GM12878 (cell line): ENCODE measurements at regions not wholly inside any gene's neighbourhood (a gene's known extent, or its start where the extent isn't known, plus 50 kb on each side); places are given as distances from the start of the nearest gene placed in this dataset.
A peak's percentile ranks its signal among the peaks of the same experiment; 100 is the strongest.

Experiments
- ATAC-seq: fragments of 200-7000 bp; cut with Tn5 transposase; 3 replicates; pipeline ENCODE4 v1.9.1; 2020; ENCODE audit warnings: mild to moderate bottlenecking, moderate library complexity
- BruUV-seq: library from RNA; stranded (reverse); fragments of 400-500 nt; replicated peaks from 2 replicates; lab custom pipeline; 2021; lab: Mats Ljungman, UMichigan
- CTCF ChIA-PET: fragments of 300-600 bp; sonication (Branson Sonifier 250); formaldehyde crosslinking; extraction: SDS; loops from one replicate; lab custom pipeline; 2021; ENCODE audit warnings: inconsistent platforms; lab: Yijun Ruan, JAX
- POLR2A ChIA-PET: fragments of 350-600 bp; formaldehyde crosslinking; extraction: SDS; loops from one replicate; lab custom pipeline; 2021; ENCODE audit warnings: inconsistent platforms; lab: Charles Lee
- RAD21 ChIA-PET: fragments of 300-600 bp; sonication (Branson Sonifier 250); formaldehyde crosslinking; loops from one replicate; lab custom pipeline; 2023; ENCODE audit warnings: antibody characterized with exemption; ENCODE audit not compliant: unreplicated experiment; lab: Charles Lee
- SMC1A ChIA-PET: fragments of 300-600 bp; sonication (Branson Sonifier 250); formaldehyde crosslinking; loops from one replicate; lab custom pipeline; 2023; ENCODE audit not compliant: unreplicated experiment, uncharacterized antibody; lab: Charles Lee
- DNase-seq: peaks from one replicate; pipeline ENCODE4 v3.0.0-alpha.2; 2011; ENCODE audit warnings: low read depth, low spot score
- FAIRE-seq: peaks from 3 replicates; lab custom pipeline; 2011; peaks lifted over from hg19 to GRCh38; lab: Jason Lieb, UNC
- H2AFZ ChIP-seq: 2 replicates; pipeline ENCODE4 v1.6.0; 2011; ENCODE audit warnings: low read depth, low read length, control low read depth; ENCODE audit not compliant: control insufficient read depth
- H3K27ac ChIP-seq: 2 replicates; pipeline ENCODE4 v1.5.1; 2011; ENCODE audit warnings: control low read depth; ENCODE audit not compliant: control insufficient read depth, insufficient read depth
- H3K27me3 ChIP-seq, 2 experiments: replicated peaks in 1 of 2; 2 replicates each; pipeline versions ENCODE4 v1.6.0 to v1.6.1; 2011; ENCODE audit warnings: low read length in 1 of 2; ENCODE audit not compliant: control insufficient read depth in 2 of 2, insufficient read depth in 2 of 2
- H3K36me3 ChIP-seq, 2 experiments: 2 replicates each; pipeline ENCODE4 v1.5.1; 2011; ENCODE audit warnings: low read length in 1 of 2; ENCODE audit not compliant: control insufficient read depth in 2 of 2, insufficient read depth in 2 of 2
- H3K4me1 ChIP-seq: 2 replicates; pipeline ENCODE4 v1.6.1; 2011; ENCODE audit warnings: mild to moderate bottlenecking, low read length, moderate library complexity, mixed read lengths; ENCODE audit not compliant: control insufficient read depth, insufficient read depth
- H3K4me2 ChIP-seq: 2 replicates; pipeline ENCODE4 v1.6.0; 2011; ENCODE audit warnings: control low read depth; ENCODE audit not compliant: control insufficient read depth, insufficient read depth
- H3K4me3 ChIP-seq: fragments of 200-600 bp; sonication (generic); 2 replicates; pipeline ENCODE4 v1.5.1; 2016
- H3K79me2 ChIP-seq: 2 replicates; pipeline ENCODE4 v1.6.0; 2011; ENCODE audit warnings: low read length; ENCODE audit not compliant: control insufficient read depth, insufficient read depth
- H3K9ac ChIP-seq: 2 replicates; pipeline ENCODE4 v1.8.0; 2011; ENCODE audit warnings: low read length, control low read depth, mixed read lengths; ENCODE audit not compliant: control insufficient read depth, insufficient read depth
- H3K9me3 ChIP-seq: replicated peaks from 3 replicates; pipeline ENCODE4 v1.5.1; 2011; ENCODE audit warnings: mild to moderate bottlenecking, low read length; ENCODE audit not compliant: control insufficient read depth, insufficient read depth
- H4K20me1 ChIP-seq: 2 replicates; pipeline ENCODE4 v1.6.0; 2011; ENCODE audit not compliant: control insufficient read depth, insufficient read depth
- CREB1 ChIP-seq: IDR thresholded peaks from 2 replicates; pipeline ENCODE4 v1.6.1; 2012; ENCODE audit warnings: low read depth, mild to moderate bottlenecking, inconsistent platforms
- E2F4 ChIP-seq: IDR thresholded peaks from 2 replicates; pipeline ENCODE4 v1.6.1; 2012; ENCODE audit warnings: low read depth, low read length, improper control_type of control experiment
- REST ChIP-seq: IDR thresholded peaks from 2 replicates; pipeline ENCODE4 v1.6.1; 2012; ENCODE audit warnings: mild to moderate bottlenecking, low read depth, low read length
- RUNX3 ChIP-seq: IDR thresholded peaks from 2 replicates; pipeline ENCODE4 v1.6.1; 2012; ENCODE audit warnings: low read length, inconsistent platforms
- TCF12 ChIP-seq: IDR thresholded peaks from 2 replicates; pipeline ENCODE4 v1.6.1; 2011; ENCODE audit warnings: low read depth, mild to moderate bottlenecking, low read length
- TCF3 ChIP-seq: IDR thresholded peaks from 2 replicates; pipeline ENCODE4 v1.6.1; 2012; ENCODE audit warnings: low read depth, mild to moderate bottlenecking, low read length, borderline replicate concordance; ENCODE audit not compliant: insufficient read depth
- TCF7 ChIP-seq: IDR thresholded peaks from 2 replicates; pipeline ENCODE4 v1.6.1; 2014; ENCODE audit warnings: antibody characterized with exemption, borderline replicate concordance
- WGBS: methylation state at CpG from one replicate; pipeline ENCODE4 v1.1.6; 2016; ENCODE audit warnings: low lambda C conversion rate; ENCODE audit not compliant: insufficient replicate concordance, insufficient coverage; ENCODE audit errors: missing lambda C conversion rate; 5-methylcytosine and 5-hydroxymethylcytosine counted together
- in situ Hi-C: fragments of 300-500 bp; cut with MboI; formaldehyde crosslinking; loops from 9 replicates; pipeline ENCODE4 v1.14.3; 2018; ENCODE audit warnings: mixed read lengths
- intact Hi-C: fragments of 100-400 bp; cut with micrococcal nuclease; formaldehyde crosslinking; loops from one replicate; pipeline ENCODE4 v1.14.2; 2022; ENCODE audit not compliant: unreplicated experiment

GRCh38 chr10:129057856-129058663 is 409.0 kb upstream of the MGMT start:
- WGBS = 8% methylated on average over 13 of the region's 15 CpGs
- POLR2A ChIA-PET = no interaction called here

More at GRCh38 chr10:129057856-129058663, 409.0 kb upstream of the MGMT start:
- Histone ChIP-seq H3K9ac (no peak overlapping the region), H3K36me3 (no peaks in the 10 kb centered on the region), H3K4me2 (no peak overlapping the region), H3K79me2 (no peaks in the 10 kb centered on the region), H3K27ac (no peak overlapping the region), H2AFZ (no peak overlapping the region), H3K27me3 (no peaks in the 10 kb centered on the region), H3K4me3 (no peak overlapping the region), H3K4me1 (peaks cover 10% of the 10 kb centered on the region; the same call in 1 of the 2 replicates), H3K9me3 (no peaks in the 10 kb centered on the region), H4K20me1 (no peaks in the 10 kb centered on the region)
- SMC1A ChIA-PET = no interaction called here
- ATAC-seq (peak; percentile 52), DNase-seq (peak; percentile 40), FAIRE-seq (no peak)
- intact Hi-C loops = no loop called here
- in situ Hi-C loops = no loop called here
- RAD21 ChIA-PET = no interaction called here
- CTCF ChIA-PET = interaction anchor here (0.5 kb wide), 1 partner anchor 572 kb away, joined by 3 read pairs; no protein-coding TSS in a partner anchor
- BruUV-seq = no TSS peak
- TF ChIP-seq REST = no peak
- peak; percentile 44; the same call in 1 of the 2 replicates for TF ChIP-seq RUNX3
- no peak for TF ChIP-seq CREB1
- peak; percentile 94 for TF ChIP-seq TCF3
- peak; percentile 97 for TF ChIP-seq TCF12
- no peak for TF ChIP-seq E2F4
- TF ChIP-seq TCF7 = no peak
